Neural cell (in vitro differentiated cells): ENCODE measurements at regions not wholly inside any gene's neighbourhood (a gene's known extent, or its start where the extent isn't known, plus 50 kb on each side); places are given as distances from the start of the nearest gene placed in this dataset.

Experiments used
- H2AFZ ChIP-seq: fragments of 200-600, 300-800 bp; sonication (generic), shearing (Covaris generic); 2 replicates; pipeline ENCODE4 v1.6.0; 2014; ENCODE audit warnings: low read depth, mild to moderate bottlenecking, antibody characterized with exemption, low read length, moderate library complexity
- H3F3A ChIP-seq: fragments of 200-600 bp; shearing (Covaris generic); 2 replicates; pipeline ENCODE4 v1.6.1; 2016; ENCODE audit warnings: mild to moderate bottlenecking, moderate library complexity, mixed read lengths, antibody characterized with exemption, low read length; ENCODE audit not compliant: insufficient read depth, poor library complexity, severe bottlenecking
- H3K27ac ChIP-seq: fragments of 200-600, 300-800 bp; sonication (generic), shearing (Covaris generic); 2 replicates; pipeline ENCODE4 v1.5.1; 2014; ENCODE audit warnings: mild to moderate bottlenecking, low read length, moderate library complexity
- H3K27me3 ChIP-seq: fragments of 300-800, 200-600 bp; sonication (generic), shearing (Covaris generic); 2 replicates; pipeline ENCODE4 v1.6.0; 2014; ENCODE audit warnings: mild to moderate bottlenecking, low read depth, low read length, moderate library complexity; ENCODE audit not compliant: insufficient read depth
- H3K36me3 ChIP-seq: fragments of 300-800, 200-600 bp; sonication (generic), shearing (Covaris generic); 2 replicates; pipeline ENCODE4 v1.5.1; 2014; ENCODE audit warnings: mild to moderate bottlenecking, antibody characterized with exemption, low read length, moderate library complexity; ENCODE audit not compliant: insufficient read depth
- H3K4me2 ChIP-seq: fragments of 300-800, 200-600 bp; sonication (generic), shearing (Covaris generic); 2 replicates; pipeline ENCODE4 v1.6.0; 2014; ENCODE audit warnings: mild to moderate bottlenecking, low read length
- H3K4me3 ChIP-seq: fragments of 300-800, 200-600 bp; sonication (generic), shearing (Covaris generic); 2 replicates; pipeline ENCODE4 v1.5.1; 2014; ENCODE audit warnings: mild to moderate bottlenecking, low read length, moderate library complexity
- H3K79me2 ChIP-seq: fragments of 200-600 bp; shearing (Covaris generic); replicated peaks from 2 replicates; pipeline ENCODE4 v1.6.0; 2014; ENCODE audit warnings: mild to moderate bottlenecking, low read length, moderate library complexity; ENCODE audit not compliant: insufficient read depth
- H3K9ac ChIP-seq: fragments of 300-800, 200-600 bp; sonication (generic), shearing (Covaris generic); 2 replicates; pipeline ENCODE4 v1.6.1; 2016; ENCODE audit warnings: mild to moderate bottlenecking, low read length, mixed read lengths
- H3K9me2 ChIP-seq: fragments of 200-600 bp; shearing (Covaris generic); 2 replicates; pipeline ENCODE4 v1.6.1; 2016; ENCODE audit warnings: mild to moderate bottlenecking, low read length, mixed read lengths; ENCODE audit not compliant: insufficient read depth
- H3K9me3 ChIP-seq: fragments of 200-600, 300-800 bp; sonication (generic), shearing (Covaris generic); 2 replicates; pipeline ENCODE4 v1.6.1; 2016; ENCODE audit warnings: mild to moderate bottlenecking, mixed run types, low read length, moderate library complexity, mixed read lengths
- H4K20me1 ChIP-seq: fragments of 200-600 bp; shearing (Covaris generic); 2 replicates; pipeline ENCODE4 v1.6.1; 2016; ENCODE audit warnings: mild to moderate bottlenecking, mixed run types; ENCODE audit not compliant: insufficient read depth
- CTCF ChIP-seq: fragments of 450-650 bp; IDR thresholded peaks from 2 replicates; pipeline ENCODE4 v1.5.1; 2014; ENCODE audit warnings: antibody characterized with exemption, mild to moderate bottlenecking, moderate library complexity; ENCODE audit not compliant: poor library complexity, severe bottlenecking
- EP300 ChIP-seq: fragments of 450-650 bp; conservative IDR thresholded peaks from 2 replicates; pipeline ENCODE4 v1.6.1; 2014; ENCODE audit warnings: antibody characterized with exemption, mild to moderate bottlenecking, moderate library complexity; ENCODE audit not compliant: poor library complexity, severe bottlenecking
- EZH2 ChIP-seq: fragments of 200-600, 300-800 bp; shearing (Covaris generic), sonication (generic); IDR thresholded peaks from 2 replicates; pipeline ENCODE4 v1.6.1; 2014; ENCODE audit warnings: antibody characterized with exemption, low read length, borderline replicate concordance, mild to moderate bottlenecking; ENCODE audit not compliant: insufficient read depth, poor library complexity, severe bottlenecking
- MXI1 ChIP-seq: fragments of 450-650 bp; conservative IDR thresholded peaks from 2 replicates; pipeline ENCODE4 v1.6.1; 2014; ENCODE audit warnings: antibody characterized with exemption, mild to moderate bottlenecking; ENCODE audit not compliant: poor library complexity, severe bottlenecking
- POLR2AphosphoS5 ChIP-seq: IDR thresholded peaks from 2 replicates; pipeline ENCODE4 v1.6.1; 2012
- RAD21 ChIP-seq: fragments of 450-650 bp; conservative IDR thresholded peaks from 2 replicates; pipeline ENCODE4 v1.6.1; 2014; ENCODE audit warnings: antibody characterized with exemption, mild to moderate bottlenecking, moderate library complexity
- REST ChIP-seq: IDR thresholded peaks from 2 replicates; pipeline ENCODE4 v1.6.1; 2012; ENCODE audit warnings: borderline replicate concordance
- SMC3 ChIP-seq: fragments of 450-650 bp; conservative IDR thresholded peaks from 2 replicates; pipeline ENCODE4 v1.6.1; 2014; ENCODE audit warnings: antibody characterized with exemption, mild to moderate bottlenecking, moderate library complexity; ENCODE audit not compliant: poor library complexity
- TAF1 ChIP-seq: IDR thresholded peaks from 2 replicates; pipeline ENCODE4 v1.6.1; 2012; ENCODE audit warnings: low read depth

DNA sequence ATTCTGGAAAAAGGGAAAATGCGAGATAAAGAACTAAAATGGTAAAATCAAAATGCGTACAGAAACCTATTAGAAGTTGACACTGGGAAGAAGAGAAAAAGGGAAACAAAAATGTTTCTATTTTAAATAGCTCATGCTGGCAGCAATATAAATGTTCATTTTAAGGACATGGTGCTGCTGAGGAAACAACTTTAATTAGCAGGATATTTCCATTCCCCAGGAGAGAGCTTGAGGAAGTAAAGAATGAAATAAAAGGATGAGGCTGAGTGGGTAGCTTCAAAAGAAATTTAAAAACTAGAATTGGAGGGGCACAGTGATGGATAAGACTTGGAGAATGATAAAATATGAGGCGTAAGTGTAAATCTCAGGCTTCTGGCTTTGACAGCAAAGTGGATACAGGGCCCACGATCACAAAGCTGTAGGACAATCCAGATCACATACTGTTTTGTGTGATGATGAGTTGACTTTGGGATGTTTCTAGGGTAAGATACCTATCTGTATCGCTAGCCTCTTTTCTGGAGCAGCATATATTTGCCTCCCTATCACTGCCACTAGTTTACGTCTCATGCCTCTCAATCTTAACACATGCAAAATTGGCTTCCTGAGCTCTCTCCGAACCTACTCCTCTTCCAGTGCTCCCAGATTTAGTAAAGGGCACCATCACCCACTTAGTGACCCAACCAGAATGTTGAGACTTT, 571.3 kb upstream of the MIR17HG start:
- Histone ChIP-seq H3F3A (no peaks in the 10 kb centered on the region), H2AFZ (no peak overlapping the region), H3K4me2 (no peak overlapping the region), H3K27ac (no peak overlapping the region), H3K9me2 (no peaks in the 10 kb centered on the region), H4K20me1 (no peaks in the 10 kb centered on the region), H3K79me2 (no peaks in the 10 kb centered on the region), H3K4me3 (no peak overlapping the region), H3K9me3 (no peaks in the 10 kb centered on the region), H3K36me3 (no peaks in the 10 kb centered on the region), H3K27me3 (no peaks in the 10 kb centered on the region), H3K9ac (no peak overlapping the region)
- no peak for TF ChIP-seq CTCF
- no peak for TF ChIP-seq EP300
- no peak for TF ChIP-seq RAD21
- no peak for TF ChIP-seq POLR2AphosphoS5
- TF ChIP-seq MXI1 = no peak
- no peak for TF ChIP-seq REST
- TF ChIP-seq TAF1 = no peak
- TF ChIP-seq EZH2 = no peak
- no peak for TF ChIP-seq SMC3

DNA sequence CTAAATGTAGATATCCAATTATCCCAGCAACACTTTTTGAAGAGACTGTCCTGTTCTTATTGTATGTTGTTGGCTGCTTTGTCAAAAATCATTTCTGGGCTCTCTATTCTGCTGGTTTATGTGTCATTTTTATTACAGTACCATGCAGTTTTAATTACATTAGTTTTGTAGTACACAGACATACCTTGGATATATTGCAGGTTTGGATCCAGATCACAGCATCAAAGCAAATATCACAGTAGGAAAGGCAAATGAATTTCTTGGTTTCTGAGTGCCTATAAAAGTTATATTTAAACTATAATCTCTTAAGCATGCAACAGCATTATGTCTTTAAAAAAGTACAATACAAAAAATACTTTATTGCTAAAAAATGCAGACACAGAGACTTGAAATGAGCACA, 564.2 kb upstream of the MIR17HG start:
- no peak overlapping the region for H3K4me2 ChIP-seq
- no peaks in the 10 kb centered on the region for H4K20me1 ChIP-seq
- H3K27ac ChIP-seq = no peak overlapping the region
- H3K36me3 ChIP-seq = no peaks in the 10 kb centered on the region
- no peak overlapping the region for H3K9ac ChIP-seq
- no peaks in the 10 kb centered on the region for H3K79me2 ChIP-seq
- H2AFZ ChIP-seq = no peak overlapping the region
- no peaks in the 10 kb centered on the region for H3K27me3 ChIP-seq
- H3F3A ChIP-seq = no peaks in the 10 kb centered on the region
- no peak for TF ChIP-seq EP300
- no peak for TF ChIP-seq SMC3
- TF ChIP-seq CTCF = no peak
- TF ChIP-seq MXI1 = no peak
- no peak overlapping the region for H3K4me3 ChIP-seq
- no peaks in the 10 kb centered on the region for H3K9me2 ChIP-seq
- H3K9me3 ChIP-seq = no peaks in the 10 kb centered on the region
